Panc1 (cell line): ENCODE measurements at regions not wholly inside any gene's neighbourhood (a gene's known extent, or its start where the extent isn't known, plus 50 kb on each side); places are given as distances from the start of the nearest gene placed in this dataset.

Experiments used
- ATAC-seq: fragments of 200-7000 bp; cut with Tn5 transposase; 2 replicates; pipeline ENCODE4 v1.9.1; 2020; ENCODE audit warnings: mild to moderate bottlenecking, moderate library complexity
- BruUV-seq: library from RNA; stranded (reverse); fragments of 400-500 nt; replicated peaks from 2 replicates; lab custom pipeline; 2021; lab: Mats Ljungman, UMichigan
- CTCF ChIA-PET: fragments of 300-600 bp; sonication (Branson Sonifier 250); formaldehyde crosslinking; loops from one replicate; lab custom pipeline; 2022; ENCODE audit warnings: antibody characterized with exemption; lab: Charles Lee
- POLR2A ChIA-PET: fragments of 300-600 bp; sonication (Branson Sonifier 250); formaldehyde crosslinking; loops from one replicate; lab custom pipeline; 2022; ENCODE audit warnings: antibody characterized with exemption; lab: Charles Lee
- DNase-seq: peaks from one replicate; pipeline ENCODE4 v3.0.0-alpha.2; 2010; ENCODE audit warnings: low read depth, low spot score
- H3K27ac ChIP-seq: 2 replicates; pipeline ENCODE4 v1.5.1; 2011; ENCODE audit warnings: mild to moderate bottlenecking, low read length, inconsistent platforms
- H3K27me3 ChIP-seq: fragments of 200-500 bp; sonication (Bioruptor generic); 2 replicates; pipeline ENCODE4 v1.6.0; 2014; ENCODE audit warnings: low read length, inconsistent platforms; ENCODE audit not compliant: control insufficient read depth, insufficient read depth
- H3K36me3 ChIP-seq: fragments of 200-500 bp; sonication (Bioruptor generic); 2 replicates; pipeline ENCODE4 v1.5.1; 2014; ENCODE audit warnings: inconsistent platforms, mild to moderate bottlenecking, low read length, moderate library complexity; ENCODE audit not compliant: control insufficient read depth, insufficient read depth
- H3K4me1 ChIP-seq: 2 replicates; pipeline ENCODE4 v1.5.1; 2011; ENCODE audit warnings: inconsistent platforms, mild to moderate bottlenecking, low read length, moderate library complexity; ENCODE audit not compliant: control insufficient read depth, insufficient read depth
- H3K4me3 ChIP-seq, 2 experiments: 2 replicates each; pipeline ENCODE4 v1.5.1; 2011 to 2012; ENCODE audit warnings: low read depth in 2 of 2, low read length in 2 of 2, mild to moderate bottlenecking in 2 of 2, inconsistent platforms in 1 of 2, moderate library complexity in 1 of 2
- H3K9me3 ChIP-seq: fragments of 200-500 bp; sonication (Bioruptor generic); 2 replicates; pipeline ENCODE4 v1.5.1; 2014; ENCODE audit warnings: low read depth, mild to moderate bottlenecking, inconsistent platforms, low read length, moderate library complexity; ENCODE audit not compliant: control insufficient read depth, insufficient read depth
- CTCF ChIP-seq: fragments of 450-650 bp; IDR thresholded peaks from 2 replicates; pipeline ENCODE4 v1.5.1; 2017; ENCODE audit warnings: mild to moderate bottlenecking
- POLR2AphosphoS5 ChIP-seq: IDR thresholded peaks from 2 replicates; pipeline ENCODE4 v1.6.1; 2012; ENCODE audit warnings: mild to moderate bottlenecking, low read depth, low read length, moderate library complexity
- SIN3A ChIP-seq: IDR thresholded peaks from 2 replicates; pipeline ENCODE4 v1.6.1; 2012; ENCODE audit warnings: low read depth, mild to moderate bottlenecking, low read length, moderate library complexity, borderline replicate concordance; ENCODE audit not compliant: insufficient read depth
- TCF7L2 ChIP-seq: IDR thresholded peaks from 2 replicates; pipeline ENCODE4 v1.6.1; 2011; ENCODE audit warnings: mild to moderate bottlenecking, low read depth, low read length, inconsistent platforms
- in situ Hi-C: cut with HindIII; loops from 2 replicates; pipeline ENCODE4 v1.10.0; 2016; ENCODE audit warnings: low sequenced_read_pairs, low pct_unique_long_range_greater_than_20kb
- intact Hi-C: fragments of 100-400 bp; cut with micrococcal nuclease; formaldehyde crosslinking; loops from one replicate; pipeline ENCODE4 v1.10.0; 2022; ENCODE audit not compliant: unreplicated experiment
- TF ChIP-seq, protein P1 (sequence below), 2 experiments: IDR thresholded peaks; 2 replicates each; pipeline ENCODE4 v1.6.1; 2011 to 2012; ENCODE audit warnings: low read depth in 2 of 2, control low read depth in 1 of 2, low read length in 1 of 2, mild to moderate bottlenecking in 1 of 2, moderate library complexity in 1 of 2; ENCODE audit not compliant: insufficient read depth in 1 of 2

- no peak for TF ChIP-seq TCF7L2
- TF ChIP-seq, protein P1, sequence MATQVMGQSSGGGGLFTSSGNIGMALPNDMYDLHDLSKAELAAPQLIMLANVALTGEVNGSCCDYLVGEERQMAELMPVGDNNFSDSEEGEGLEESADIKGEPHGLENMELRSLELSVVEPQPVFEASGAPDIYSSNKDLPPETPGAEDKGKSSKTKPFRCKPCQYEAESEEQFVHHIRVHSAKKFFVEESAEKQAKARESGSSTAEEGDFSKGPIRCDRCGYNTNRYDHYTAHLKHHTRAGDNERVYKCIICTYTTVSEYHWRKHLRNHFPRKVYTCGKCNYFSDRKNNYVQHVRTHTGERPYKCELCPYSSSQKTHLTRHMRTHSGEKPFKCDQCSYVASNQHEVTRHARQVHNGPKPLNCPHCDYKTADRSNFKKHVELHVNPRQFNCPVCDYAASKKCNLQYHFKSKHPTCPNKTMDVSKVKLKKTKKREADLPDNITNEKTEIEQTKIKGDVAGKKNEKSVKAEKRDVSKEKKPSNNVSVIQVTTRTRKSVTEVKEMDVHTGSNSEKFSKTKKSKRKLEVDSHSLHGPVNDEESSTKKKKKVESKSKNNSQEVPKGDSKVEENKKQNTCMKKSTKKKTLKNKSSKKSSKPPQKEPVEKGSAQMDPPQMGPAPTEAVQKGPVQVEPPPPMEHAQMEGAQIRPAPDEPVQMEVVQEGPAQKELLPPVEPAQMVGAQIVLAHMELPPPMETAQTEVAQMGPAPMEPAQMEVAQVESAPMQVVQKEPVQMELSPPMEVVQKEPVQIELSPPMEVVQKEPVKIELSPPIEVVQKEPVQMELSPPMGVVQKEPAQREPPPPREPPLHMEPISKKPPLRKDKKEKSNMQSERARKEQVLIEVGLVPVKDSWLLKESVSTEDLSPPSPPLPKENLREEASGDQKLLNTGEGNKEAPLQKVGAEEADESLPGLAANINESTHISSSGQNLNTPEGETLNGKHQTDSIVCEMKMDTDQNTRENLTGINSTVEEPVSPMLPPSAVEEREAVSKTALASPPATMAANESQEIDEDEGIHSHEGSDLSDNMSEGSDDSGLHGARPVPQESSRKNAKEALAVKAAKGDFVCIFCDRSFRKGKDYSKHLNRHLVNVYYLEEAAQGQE (IDR thresholded peaks at IDR 0.05; ENCODE audit: insufficient read depth in 1 of 2, low read depth in 2 of 2, low read length in 1 of 2) = no peak
- TF ChIP-seq POLR2AphosphoS5 = no peak
- no peak for TF ChIP-seq SIN3A
- TF ChIP-seq CTCF = no peak
- ChIA-PET CTCF (no interaction called here), POLR2A (no interaction called here)
- no peaks in the 10 kb centered on the region for H3K27me3 ChIP-seq
- DNase-seq (no peak), ATAC-seq (no peak)
- BruUV-seq = no TSS peak
- H3K27ac ChIP-seq = no peak overlapping the region
- no peaks in the 10 kb centered on the region; the same call in 1 of the 2 replicates for H3K36me3 ChIP-seq
- H3K4me1 ChIP-seq = no peaks in the 10 kb centered on the region
- H3K9me3 ChIP-seq = no peaks in the 10 kb centered on the region
- in situ Hi-C loops (no loop called here), intact Hi-C loops (no loop called here)
- H3K4me3 ChIP-seq = no peak overlapping the region
Measured at GRCh38 chr4:100695039-100695654, 177.3 kb upstream of the EMCN start.

GRCh38 chr4:100694467-100694866 lies 176.6 kb upstream of the EMCN start:
- no peaks in the 10 kb centered on the region; the same call in 1 of the 2 replicates for H3K36me3 ChIP-seq
- H3K27ac ChIP-seq = no peak overlapping the region
- BruUV-seq = no TSS peak
- intact Hi-C loops (no loop called here), in situ Hi-C loops (no loop called here)
- H3K9me3 ChIP-seq = no peaks in the 10 kb centered on the region
- CTCF ChIA-PET = no interaction called here
- POLR2A ChIA-PET = no interaction called here
- TF ChIP-seq POLR2AphosphoS5 = no peak
- H3K4me1 ChIP-seq = no peaks in the 10 kb centered on the region
- DNase-seq (no peak), ATAC-seq (no peak)
- no peak overlapping the region for H3K4me3 ChIP-seq
- H3K27me3 ChIP-seq = no peaks in the 10 kb centered on the region

DNA sequence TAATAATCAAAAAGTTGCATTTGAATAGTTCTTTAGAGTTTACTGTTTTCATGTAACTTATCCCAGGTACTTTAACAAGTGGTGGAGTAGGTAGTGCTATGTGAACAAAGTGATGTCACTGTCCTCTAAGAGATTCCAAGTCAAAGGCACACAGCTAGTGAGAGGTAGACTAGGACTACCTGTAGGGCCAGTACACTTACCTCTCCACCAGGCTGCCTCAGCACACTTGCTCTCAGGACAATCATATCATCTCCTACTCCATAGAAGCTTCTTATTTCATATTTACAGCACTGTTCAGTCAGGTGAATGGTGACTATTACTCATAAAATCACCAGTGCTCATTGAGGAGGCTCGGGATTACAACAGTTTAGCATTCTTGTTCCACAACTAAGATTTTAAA lies 173.0 kb upstream of the EMCN start:
- ATAC-seq (no peak), DNase-seq (no peak)
- BruUV-seq = no TSS peak
- POLR2A ChIA-PET = no interaction called here
- Histone ChIP-seq H3K27ac (no peak overlapping the region), H3K9me3 (no peaks in the 10 kb centered on the region), H3K36me3 (no peaks in the 10 kb centered on the region; the same call in 1 of the 2 replicates), H3K4me3 (no peak overlapping the region), H3K27me3 (no peaks in the 10 kb centered on the region), H3K4me1 (no peaks in the 10 kb centered on the region)
- in situ Hi-C loops (no loop called here), intact Hi-C loops (no loop called here)
- CTCF ChIA-PET = no interaction called here
- TF ChIP-seq POLR2AphosphoS5 = no peak
- no peak for TF ChIP-seq SIN3A
- no peak for TF ChIP-seq TCF7L2
- TF ChIP-seq CTCF = no peak
- TF ChIP-seq, protein P1 (IDR thresholded peaks at IDR 0.05; ENCODE audit: insufficient read depth in 1 of 2, low read depth in 2 of 2, low read length in 1 of 2) = no peak
